Left renal pelvis (tissue), 4 donors: ENCODE measurements at regions not wholly inside any gene's neighbourhood (a gene's known extent, or its start where the extent isn't known, plus 50 kb on each side); places are given as distances from the start of the nearest gene placed in this dataset.

Source experiments
- DNase-seq, 4 donors: peaks; one replicate each; pipeline ENCODE4 v3.0.0-alpha.2; 2013; ENCODE audit warnings: low read depth in 4 of 4, low spot score in 3 of 4

DNA sequence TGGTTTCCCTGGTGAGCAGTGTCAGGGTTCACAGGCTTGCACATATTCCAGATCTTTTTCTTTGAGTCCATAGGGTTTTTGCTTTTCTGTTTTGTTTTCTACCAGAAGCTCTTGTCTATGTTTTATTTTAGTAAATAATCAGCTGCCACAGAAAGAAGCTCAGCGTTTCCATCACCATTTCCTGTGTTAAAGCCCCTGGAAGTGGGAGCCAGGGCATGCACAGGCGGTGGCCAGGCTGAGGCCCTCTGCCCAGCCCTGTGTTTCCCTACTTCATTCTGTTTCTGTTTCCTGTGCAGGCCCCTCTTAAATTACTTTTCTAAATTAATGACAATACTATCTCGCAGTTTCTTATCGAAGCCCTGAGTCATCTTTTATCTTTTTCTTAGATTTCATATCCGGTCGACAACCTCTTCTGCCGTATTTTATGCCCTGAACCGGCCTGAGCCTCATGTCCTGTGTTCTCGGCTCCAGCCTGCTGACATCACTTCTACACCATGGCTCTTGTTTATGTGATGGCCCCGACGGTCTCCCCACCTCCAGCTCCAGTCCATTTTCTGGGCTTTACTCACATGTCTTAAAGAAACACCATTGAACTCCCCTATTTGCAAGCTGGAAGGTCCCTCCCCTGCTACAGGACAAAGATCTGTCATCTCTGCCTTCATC lies 442.2 kb downstream of the TCERG1L start:
- no peak for DNase-seq

DNA sequence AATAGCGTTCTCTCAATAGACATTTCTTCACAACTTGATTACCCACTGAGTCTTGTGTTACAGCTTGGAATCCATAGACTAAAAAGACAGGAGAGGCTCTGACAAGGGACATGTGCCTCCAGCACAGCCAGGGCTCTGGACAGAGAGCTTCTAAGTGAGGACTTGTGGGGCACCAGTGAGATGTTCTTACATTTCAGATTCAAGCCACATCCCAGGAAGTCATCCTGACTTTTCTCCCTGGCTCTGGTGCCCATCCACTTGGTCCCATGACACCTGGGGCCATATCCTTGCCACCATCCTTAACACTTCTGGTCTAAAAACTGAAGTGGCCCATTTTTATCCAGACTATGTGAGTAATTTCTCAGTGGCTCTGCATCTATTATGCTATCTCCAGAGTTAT lies 440.1 kb downstream of the TCERG1L start:
- no peak for DNase-seq

DNA sequence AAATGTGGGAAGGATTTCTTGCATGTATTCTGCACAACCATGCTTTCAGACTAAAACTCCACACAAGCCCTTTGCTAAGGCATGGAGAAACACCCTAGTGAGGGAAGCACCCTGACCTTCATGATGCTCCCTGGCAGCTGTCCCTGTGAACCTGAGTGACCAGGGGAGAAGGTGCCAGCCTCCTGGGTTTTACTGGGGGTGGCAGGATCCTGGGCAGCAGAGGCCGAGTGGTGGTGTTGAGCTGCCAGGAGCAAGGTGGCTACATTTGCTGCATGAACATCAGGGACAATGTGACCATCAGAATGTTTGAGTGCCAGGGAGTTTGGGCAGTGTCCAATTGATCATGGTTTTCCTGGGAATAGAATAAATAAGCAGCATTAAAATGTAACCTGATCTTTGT lies 437.9 kb downstream of the TCERG1L start:
- no peak for DNase-seq

- no peak for DNase-seq
These were observed 436.4 kb downstream of the TCERG1L start for GRCh38 chr10:130875116-130875515.

DNA sequence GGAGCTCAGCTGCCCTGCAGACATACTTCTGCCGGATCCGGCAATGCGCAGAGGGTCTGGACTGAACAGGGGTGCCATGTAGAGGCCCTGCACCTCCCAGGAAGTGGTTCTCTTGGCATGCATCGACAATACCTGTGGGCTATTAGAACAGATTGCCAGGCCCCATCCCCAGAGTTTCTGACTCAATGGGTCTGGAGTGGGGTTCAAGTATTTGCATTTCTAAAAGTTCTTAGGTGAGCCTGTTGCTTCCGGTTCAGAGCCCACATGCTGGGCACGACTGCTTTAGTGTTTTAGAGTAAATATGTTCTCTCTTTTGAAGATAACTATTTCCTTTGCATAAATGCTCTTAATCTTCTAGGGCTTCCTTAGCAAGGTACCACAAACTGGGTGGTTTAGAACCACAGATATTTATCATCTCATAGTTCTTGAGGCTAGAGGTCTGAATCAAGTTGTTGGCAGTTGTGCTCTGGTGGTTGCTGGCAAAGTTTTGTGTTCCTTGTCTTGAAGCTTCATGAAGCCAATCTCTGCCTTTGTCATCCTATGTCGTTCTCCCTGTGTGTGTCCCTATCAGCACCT lies 435.5 kb downstream of the TCERG1L start:
- DNase-seq: no peak

DNA sequence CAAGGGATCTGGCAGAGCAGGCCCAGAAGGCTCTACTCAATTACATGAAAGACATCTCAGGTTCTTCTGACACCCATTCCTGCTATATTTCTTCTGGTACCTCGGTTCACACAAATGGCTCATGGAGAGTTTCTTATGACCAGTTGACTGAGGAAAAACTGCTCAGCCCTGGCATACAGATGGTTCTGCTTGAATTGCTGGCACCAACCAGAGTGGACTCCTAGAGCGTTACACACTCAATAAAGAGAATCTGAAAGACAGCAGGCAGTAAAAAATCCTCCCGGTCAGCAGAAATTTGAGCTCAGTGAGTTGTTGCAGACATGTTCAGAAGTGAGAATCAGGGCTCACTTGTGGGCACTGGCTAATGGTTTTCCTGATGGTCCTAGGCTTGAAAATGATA lies 434.4 kb downstream of the TCERG1L start:
- DNase-seq: no peak

DNA sequence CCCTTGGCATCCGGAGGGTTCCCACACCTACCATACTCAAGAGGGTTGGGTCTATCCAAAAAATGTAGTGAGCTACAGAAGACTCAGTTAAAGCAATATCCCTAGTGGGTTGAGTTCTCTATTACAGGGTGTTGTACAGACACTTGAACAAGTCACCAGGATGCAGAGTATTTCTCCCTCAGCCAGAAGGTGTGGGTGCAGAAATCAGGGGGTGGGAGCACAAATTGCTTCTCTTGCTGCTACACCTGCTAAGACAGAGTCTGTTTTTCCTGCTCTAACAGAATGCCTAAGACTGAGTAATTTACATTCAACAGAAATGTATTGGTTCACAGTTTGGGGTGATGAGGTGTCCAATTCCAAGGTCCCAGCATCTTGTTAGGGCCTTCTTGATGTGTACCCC lies 433.4 kb downstream of the TCERG1L start:
- DNase-seq: no peak

DNA sequence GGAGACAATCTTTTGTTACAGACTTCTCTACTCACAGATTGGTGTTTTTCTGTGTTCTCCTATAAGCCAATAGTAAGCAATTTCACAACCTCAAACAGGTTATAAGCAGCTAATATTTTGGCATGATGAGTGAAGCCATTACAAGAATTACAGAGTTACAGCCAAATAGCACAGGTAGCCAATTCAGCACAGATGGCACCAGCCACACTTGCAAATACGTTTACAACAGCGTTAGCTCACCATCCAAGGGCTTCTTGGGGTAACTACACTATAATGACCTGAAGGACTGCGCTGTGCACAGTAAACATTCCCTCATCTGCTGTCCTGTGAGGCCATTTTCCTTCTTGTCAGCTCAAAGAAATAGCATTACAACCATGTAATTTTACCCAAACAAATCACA lies 428.6 kb downstream of the TCERG1L start:
- DNase-seq: no peak

GRCh38 chr10:130884456-130884855 lies 427.1 kb downstream of the TCERG1L start:
- DNase-seq: no peak

- DNase-seq: no peak
These were observed 426.4 kb downstream of the TCERG1L start for GRCh38 chr10:130885021-130885655.

GRCh38 chr10:130887170-130887569 lies 424.4 kb downstream of the TCERG1L start:
- no peak for DNase-seq

GRCh38 chr10:130888493-130888892 lies 423.0 kb downstream of the TCERG1L start:
- no peak for DNase-seq

- DNase-seq: no peak
These were observed 422.3 kb downstream of the TCERG1L start for GRCh38 chr10:130889240-130889639.

- DNase-seq: no peak
These were observed 421.7 kb downstream of the TCERG1L start for GRCh38 chr10:130889780-130890179.

- no peak for DNase-seq
These were observed 420.5 kb downstream of the TCERG1L start for GRCh38 chr10:130891066-130891465.

- DNase-seq: no peak
These were observed 417.1 kb downstream of the TCERG1L start for GRCh38 chr10:130894471-130894870.

GRCh38 chr10:130895161-130895560 lies 416.4 kb downstream of the TCERG1L start:
- DNase-seq: no peak

DNA sequence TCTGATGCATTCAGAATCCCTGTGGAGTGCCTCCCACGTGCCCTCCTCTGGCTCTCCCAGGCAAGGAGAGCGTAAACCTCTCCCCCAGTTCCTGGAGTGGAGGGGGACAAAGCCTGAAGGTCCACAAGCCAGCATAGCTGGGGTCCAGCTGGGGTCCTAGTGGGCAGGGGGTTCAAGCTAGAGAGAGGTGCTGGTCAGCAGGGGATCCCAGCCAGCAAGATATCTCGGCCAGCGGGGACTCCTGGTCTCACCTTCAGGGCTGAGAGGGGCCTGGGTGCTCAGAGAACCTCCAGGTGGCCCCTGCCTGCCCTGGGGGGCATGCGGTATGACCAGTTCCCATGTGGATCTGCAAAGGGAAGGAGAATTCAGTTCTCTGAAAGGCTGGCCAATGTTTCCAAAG lies 413.7 kb downstream of the TCERG1L start:
- no peak for DNase-seq

DNA sequence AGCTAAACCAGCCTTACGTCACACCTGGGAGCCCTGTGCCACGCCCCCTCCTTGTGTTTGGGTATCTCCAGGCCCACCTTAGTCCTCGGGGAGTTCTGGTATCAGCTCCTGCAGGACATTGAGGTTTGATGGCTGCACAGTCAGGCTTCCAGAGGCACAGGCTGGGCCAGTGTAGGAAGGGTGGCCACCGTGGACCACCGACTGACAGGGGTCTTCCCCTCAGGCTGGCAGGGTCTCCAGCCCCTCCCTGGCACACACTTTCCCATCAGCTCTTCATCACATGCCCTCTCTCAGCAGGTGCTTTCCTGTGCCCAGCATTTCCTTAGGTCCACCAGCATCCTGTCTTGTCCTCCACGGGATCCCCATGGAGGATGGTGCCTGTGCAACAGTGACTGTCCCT lies 413.1 kb downstream of the TCERG1L start:
- no peak for DNase-seq

- no peak for DNase-seq
These were observed 411.7 kb downstream of the TCERG1L start for GRCh38 chr10:130899856-130900255.

- no peak for DNase-seq
These were observed 410.9 kb downstream of the TCERG1L start for GRCh38 chr10:130900441-130901160.
